Right lobe of liver (tissue), 3 donors: ENCODE measurements at regions not wholly inside any gene's neighbourhood (a gene's known extent, or its start where the extent isn't known, plus 50 kb on each side); places are given as distances from the start of the nearest gene placed in this dataset.

ENCODE experiments used
- microRNA counts: library from miRNA; unstranded; fragments of <30 nt; microRNA quantifications from one replicate; lab custom pipeline; 2016
- microRNA-seq, 2 donors: library from miRNA; unstranded; fragments of <30 nt; microRNA quantifications; one replicate each; pipeline ENCODE4, GENCODE V29; 2019 to 2020
- small RNA-seq, 2 experiments: library from RNA; depleted of rRNA; stranded (forward); fragments of <200 nt; gene quantifications; one replicate each; pipeline ENCODE3, GENCODE V24; 2016
- donor health status: DM: no; HTN: no; CAD: no.
- donor health status: DM: no; HTN: yes; CAD: no.

MicroRNA genes in the stretch of these regions (microRNA counts, 767-probe panel; counts per million panel counts)
- microRNA hsa-miR-1265 (lab: Ali Mortazavi, UCI) = 237 counts per million

Small RNA genes lying in the stretch of these regions (microRNA-seq; reads per million reads assigned to microRNA genes)
- gene MIR1265 (0 to 0.64 reads per million in 2 donors), gene MIR4293 (0 reads per million in 2 donors)

Small RNA genes lying in the stretch of these regions (small RNA-seq; reads per million reads assigned to genes)
- gene MIR1265 (0 reads per million in 2 experiments), gene MIR4293 (0 reads per million in 2 experiments)
